Left lung (tissue), 4 donors: ENCODE measurements at regions not wholly inside any gene's neighbourhood (a gene's known extent, or its start where the extent isn't known, plus 50 kb on each side); places are given as distances from the start of the nearest gene placed in this dataset.

Experiments
- ATAC-seq: fragments of 200-7000 bp; cut with Tn5 transposase; one replicate; pipeline ENCODE4 v1.9.1; 2020; ENCODE audit warnings: moderate library complexity
- DNase-seq, 4 donors: peaks; one replicate each; pipeline ENCODE4 v3.0.0-alpha.2; 2013 to 2020
- H3K27ac ChIP-seq, 2 donors: fragments of 200-600 bp; sonication (generic) in 1 of 2; one replicate each; pipeline versions ENCODE4 v1.5.0 to v1.8.0; 2020 to 2021
- H3K27me3 ChIP-seq, 2 donors: fragments of 200-600 bp; sonication (generic) in 1 of 2; one replicate each; pipeline versions ENCODE4 v1.5.0 to v1.8.0; 2020 to 2021
- H3K36me3 ChIP-seq, 2 donors: fragments of 200-600 bp; sonication (generic) in 1 of 2; one replicate each; pipeline versions ENCODE4 v1.5.0 to v1.8.0; 2020 to 2021
- H3K4me1 ChIP-seq, 2 donors: fragments of 200-600 bp; one replicate each; pipeline ENCODE4 v1.8.0; 2021
- H3K4me3 ChIP-seq, 2 donors: fragments of 200-600 bp; sonication (generic) in 1 of 2; one replicate each; pipeline versions ENCODE4 v1.5.0 to v1.8.0; 2020 to 2021; ENCODE audit warnings: mild to moderate bottlenecking in 1 of 2
- H3K9me3 ChIP-seq, 2 donors: fragments of 200-600 bp; sonication (generic) in 1 of 2; one replicate each; pipeline versions ENCODE4 v1.5.0 to v1.8.0; 2020 to 2021
- intact Hi-C, 2 donors: fragments of 100-400 bp; cut with DNase I; formaldehyde crosslinking; loops; one replicate each; pipeline versions ENCODE4 v1.11.2 to v1.14.2; 2022
- TF ChIP-seq, protein P1 (sequence below), 2 donors: fragments of 200-600 bp; sonication (generic) in 1 of 2; IDR thresholded peaks; one replicate each; pipeline versions ENCODE4 v1.5.0 to v1.8.0; 2021; ENCODE audit warnings: antibody characterized with exemption in 2 of 2
- donor health status: DM: no; HTN: yes; CAD: no.
- donor health status: DM: no; HTN: no; CAD: no.

DNA sequence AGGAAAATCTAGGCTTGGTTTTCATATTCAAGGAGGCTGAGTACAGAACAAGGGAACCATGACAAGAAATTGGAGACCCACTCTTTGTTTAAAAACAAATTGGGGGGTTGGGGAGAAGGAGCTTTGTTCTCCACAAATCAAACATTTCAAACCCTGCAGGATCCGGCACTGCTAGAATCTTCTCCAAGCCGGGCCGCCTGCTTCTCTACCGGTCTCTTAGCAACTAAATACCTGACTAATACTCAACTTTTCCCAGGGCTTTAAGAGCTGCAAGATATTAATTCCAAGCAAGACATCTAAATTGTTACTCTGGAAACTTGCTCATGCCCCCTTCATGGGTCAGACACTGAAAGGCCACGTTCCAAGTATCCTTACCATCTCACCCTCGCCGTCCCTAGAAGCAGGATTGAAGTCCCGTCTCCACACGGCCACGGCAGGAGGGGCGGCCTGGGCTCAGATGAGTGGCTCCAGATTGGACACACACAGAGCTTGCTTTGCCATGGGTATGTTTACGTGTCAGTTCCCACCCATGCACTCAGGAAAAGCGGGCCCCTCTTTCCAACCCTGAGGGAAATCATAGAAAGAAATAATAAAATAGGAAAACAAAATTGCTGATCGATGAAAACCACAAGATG, 126.4 kb upstream of the CDH4 start:
- ATAC-seq (no peak), DNase-seq (no peak)
- intact Hi-C loops, result no loop called here
- TF ChIP-seq, protein P1, sequence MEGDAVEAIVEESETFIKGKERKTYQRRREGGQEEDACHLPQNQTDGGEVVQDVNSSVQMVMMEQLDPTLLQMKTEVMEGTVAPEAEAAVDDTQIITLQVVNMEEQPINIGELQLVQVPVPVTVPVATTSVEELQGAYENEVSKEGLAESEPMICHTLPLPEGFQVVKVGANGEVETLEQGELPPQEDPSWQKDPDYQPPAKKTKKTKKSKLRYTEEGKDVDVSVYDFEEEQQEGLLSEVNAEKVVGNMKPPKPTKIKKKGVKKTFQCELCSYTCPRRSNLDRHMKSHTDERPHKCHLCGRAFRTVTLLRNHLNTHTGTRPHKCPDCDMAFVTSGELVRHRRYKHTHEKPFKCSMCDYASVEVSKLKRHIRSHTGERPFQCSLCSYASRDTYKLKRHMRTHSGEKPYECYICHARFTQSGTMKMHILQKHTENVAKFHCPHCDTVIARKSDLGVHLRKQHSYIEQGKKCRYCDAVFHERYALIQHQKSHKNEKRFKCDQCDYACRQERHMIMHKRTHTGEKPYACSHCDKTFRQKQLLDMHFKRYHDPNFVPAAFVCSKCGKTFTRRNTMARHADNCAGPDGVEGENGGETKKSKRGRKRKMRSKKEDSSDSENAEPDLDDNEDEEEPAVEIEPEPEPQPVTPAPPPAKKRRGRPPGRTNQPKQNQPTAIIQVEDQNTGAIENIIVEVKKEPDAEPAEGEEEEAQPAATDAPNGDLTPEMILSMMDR (IDR thresholded peaks at IDR 0.05), result no peak
- peaks cover 0 to 26% of the 10 kb centered on the region in 2 donors for H3K27me3 ChIP-seq
- H3K4me1 ChIP-seq, result no peaks in the 10 kb centered on the region
- H3K9me3 ChIP-seq, result no peaks in the 10 kb centered on the region
- no peak overlapping the region for H3K27ac ChIP-seq
- H3K4me3 ChIP-seq, result no peak overlapping the region
- no peaks in the 10 kb centered on the region for H3K36me3 ChIP-seq

DNA sequence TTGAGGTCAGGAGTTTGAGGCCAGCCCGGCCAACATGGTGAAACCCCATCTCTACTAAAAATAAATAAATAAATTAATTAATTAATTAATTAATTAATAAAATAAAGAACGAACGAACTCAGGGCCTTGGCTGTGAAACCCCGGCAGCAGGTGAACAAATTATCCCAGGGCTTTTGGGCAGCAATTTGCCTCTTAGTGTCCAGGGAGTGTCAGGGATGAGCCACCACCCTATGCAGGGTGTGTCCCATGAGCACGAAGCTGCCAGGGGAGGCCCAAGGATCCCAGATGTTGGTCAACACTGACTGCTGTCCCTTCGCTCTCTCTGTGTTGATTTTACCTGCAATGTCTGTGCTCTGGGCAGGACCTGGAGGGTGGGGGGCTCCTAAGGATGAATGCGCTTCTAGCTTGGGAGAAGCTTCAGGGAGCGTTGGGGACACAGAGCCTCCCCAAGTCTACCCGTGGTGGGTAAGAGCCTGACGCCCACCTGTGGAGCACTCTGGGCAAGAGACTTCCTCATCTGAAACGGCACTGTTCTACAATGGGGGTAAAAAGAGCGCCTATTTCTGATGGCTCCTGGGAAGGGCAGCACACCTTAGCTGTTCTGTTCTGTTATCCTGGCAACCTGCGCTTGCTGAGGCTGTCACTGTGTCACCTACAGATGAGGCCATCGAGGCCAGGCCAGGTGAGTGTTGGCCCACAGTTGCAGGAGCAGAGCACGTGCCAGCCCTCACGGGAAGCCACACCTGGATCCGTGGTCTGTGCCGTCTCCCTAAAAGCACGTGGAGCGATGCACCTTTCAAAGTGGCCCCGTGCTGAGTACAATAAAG, 125.5 kb upstream of the CDH4 start:
- Histone ChIP-seq H3K9me3 (no peaks in the 10 kb centered on the region), H3K27ac (no peak overlapping the region), H3K4me1 (no peaks in the 10 kb centered on the region), H3K27me3 (peaks cover 0 to 29% of the 10 kb centered on the region in 2 donors), H3K36me3 (no peaks in the 10 kb centered on the region), H3K4me3 (no peak overlapping the region)
- intact Hi-C loops, result no loop called here
- TF ChIP-seq, protein P1 (IDR thresholded peaks at IDR 0.05), result no peak
- no peak for ATAC-seq
- no peak for DNase-seq

DNA sequence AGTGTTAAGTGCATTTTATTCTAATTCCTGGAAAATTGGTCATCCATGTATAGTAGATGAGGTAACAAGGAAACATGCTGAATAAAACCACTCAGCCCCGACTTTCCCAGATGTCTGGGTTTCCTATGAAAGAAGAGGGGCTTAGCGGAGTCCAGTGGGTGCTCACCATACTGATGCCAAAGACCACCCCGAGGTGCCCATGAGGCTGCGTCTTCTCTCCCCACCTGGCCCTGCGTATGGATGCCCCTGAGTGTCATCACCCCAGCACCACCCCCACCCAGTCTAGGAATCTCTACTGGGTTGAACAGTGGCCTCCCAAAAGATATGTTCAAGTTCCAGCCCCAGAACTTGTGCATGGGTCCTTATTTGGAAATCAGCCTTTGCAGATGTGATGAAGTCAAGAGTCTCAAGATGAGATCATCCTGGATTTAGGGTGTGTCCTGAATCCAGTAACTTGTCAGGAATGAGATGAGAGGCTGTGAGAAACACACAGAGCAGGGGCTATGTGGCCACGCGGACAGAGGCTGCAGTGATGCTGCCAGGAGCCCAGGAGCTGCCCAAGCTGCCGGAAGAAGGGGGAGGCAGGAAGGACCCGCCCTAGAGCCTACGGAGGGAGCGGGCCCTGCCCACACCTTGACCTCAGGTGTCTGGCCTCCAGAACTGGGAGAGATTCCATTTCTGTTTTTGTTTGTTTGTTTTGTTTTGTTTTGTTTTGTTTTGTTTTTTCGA, 124.6 kb upstream of the CDH4 start:
- no peak overlapping the region for H3K27ac ChIP-seq
- no peak for ATAC-seq
- H3K9me3 ChIP-seq, result no peaks in the 10 kb centered on the region
- TF ChIP-seq, protein P1 (IDR thresholded peaks at IDR 0.05), result no peak
- peaks cover 0 to 29% of the 10 kb centered on the region in 2 donors for H3K27me3 ChIP-seq
- no peaks in the 10 kb centered on the region for H3K4me1 ChIP-seq
- no peak for DNase-seq
- intact Hi-C loops, result no loop called here
- H3K4me3 ChIP-seq, result no peak overlapping the region
- H3K36me3 ChIP-seq, result no peaks in the 10 kb centered on the region

DNA sequence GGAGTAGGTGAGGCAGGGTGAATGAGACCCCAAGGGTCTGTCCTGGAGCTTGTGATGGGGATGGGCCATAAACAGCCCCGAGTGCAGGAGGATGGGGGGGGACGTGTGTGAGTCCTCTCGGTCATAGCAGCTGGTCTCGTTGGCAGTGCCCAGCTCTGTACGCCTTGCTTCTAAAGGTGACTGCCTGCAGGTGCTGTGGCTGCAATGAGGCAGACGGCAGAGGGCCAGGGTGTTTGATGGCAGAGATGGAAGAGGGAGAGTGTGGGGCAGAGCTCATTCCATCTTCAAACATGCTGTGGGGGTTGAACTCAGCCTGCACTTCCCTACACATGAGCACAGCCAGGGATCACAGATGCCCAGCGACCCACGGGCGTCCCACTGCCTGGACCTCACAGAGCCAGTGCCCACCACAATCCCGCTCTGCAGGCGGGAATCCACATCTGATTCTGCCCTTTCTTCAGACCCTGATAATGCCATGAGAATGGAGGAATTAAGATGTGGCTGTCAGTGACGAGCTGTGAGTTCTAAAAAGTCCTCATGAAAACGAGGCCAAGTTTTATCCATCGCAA, 123.3 kb upstream of the CDH4 start:
- DNase-seq (no peak), ATAC-seq (no peak)
- Histone ChIP-seq H3K27ac (no peak overlapping the region), H3K4me1 (no peaks in the 10 kb centered on the region), H3K27me3 (peaks cover 0 to 33% of the 10 kb centered on the region in 2 donors), H3K9me3 (no peaks in the 10 kb centered on the region), H3K4me3 (no peak overlapping the region), H3K36me3 (no peaks in the 10 kb centered on the region)
- intact Hi-C loops, result no loop called here
- TF ChIP-seq, protein P1 (IDR thresholded peaks at IDR 0.05), result no peak

DNA sequence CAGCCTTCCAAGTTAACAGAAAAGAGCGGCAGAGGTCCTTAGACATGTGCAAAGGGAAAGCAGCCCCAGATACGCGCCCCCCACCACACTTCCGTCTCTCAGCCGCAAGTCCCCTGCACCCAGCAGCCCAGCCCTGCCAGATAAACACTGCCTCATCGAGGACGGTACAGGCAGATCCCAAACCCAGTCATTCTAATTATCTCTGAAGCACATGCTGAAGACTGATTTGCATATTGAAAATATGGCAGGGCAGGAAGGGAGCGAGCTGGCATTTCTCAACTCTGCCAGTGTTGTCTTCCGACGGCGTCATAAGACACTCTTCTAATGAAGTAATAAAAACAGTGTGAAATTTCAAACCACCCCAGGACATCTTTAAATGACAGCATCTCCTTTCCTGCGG, 122.8 kb upstream of the CDH4 start:
- no peaks in the 10 kb centered on the region for H3K4me1 ChIP-seq
- intact Hi-C loops, result no loop called here
- H3K27ac ChIP-seq, result no peak overlapping the region
- ATAC-seq, result no peak
- no peak for DNase-seq
- TF ChIP-seq, protein P1 (IDR thresholded peaks at IDR 0.05), result no peak
- no peaks in the 10 kb centered on the region for H3K36me3 ChIP-seq
- peaks cover 0 to 33% of the 10 kb centered on the region in 2 donors for H3K27me3 ChIP-seq
- no peak overlapping the region for H3K4me3 ChIP-seq
- no peaks in the 10 kb centered on the region for H3K9me3 ChIP-seq
